SJCRH30 (cell line): ENCODE measurements at regions not wholly inside any gene's neighbourhood (a gene's known extent, or its start where the extent isn't known, plus 50 kb on each side); places are given as distances from the start of the nearest gene placed in this dataset.
"Not testable (repeated sequence)": the region's sequence is repeated elsewhere in the genome, so short reads cannot be mapped to it uniquely, and the experiment has no call there.

Experiments used
- DNase-seq, 2 experiments: peaks; one replicate each; pipeline ENCODE4 v3.0.0-alpha.2; 2015 to 2020
- H3K27ac ChIP-seq: fragments of 250-450 bp; sonication (Bioruptor Pico); 2 replicates; pipeline ENCODE4 v1.5.1; 2020; ENCODE audit warnings: mild to moderate bottlenecking, moderate library complexity
- H3K27me3 ChIP-seq: fragments of 250-450 bp; sonication (Bioruptor Pico); 2 replicates; pipeline ENCODE4 v1.5.1; 2020; ENCODE audit warnings: mild to moderate bottlenecking, moderate library complexity
- H3K36me3 ChIP-seq: fragments of 250-450 bp; sonication (Bioruptor Pico); 2 replicates; pipeline ENCODE4 v1.5.1; 2020; ENCODE audit warnings: mild to moderate bottlenecking, moderate library complexity
- H3K4me1 ChIP-seq: fragments of 250-450 bp; sonication (Bioruptor Pico); 2 replicates; pipeline ENCODE4 v1.5.1; 2020; ENCODE audit warnings: mild to moderate bottlenecking, moderate library complexity
- H3K4me3 ChIP-seq: fragments of 250-450 bp; sonication (Bioruptor Pico); 2 replicates; pipeline ENCODE4 v1.5.1; 2020; ENCODE audit warnings: mild to moderate bottlenecking, moderate library complexity
- H3K9me3 ChIP-seq: fragments of 250-450 bp; sonication (Bioruptor Pico); replicated peaks from 2 replicates; pipeline ENCODE4 v1.5.1; 2020; ENCODE audit warnings: mild to moderate bottlenecking, moderate library complexity

DNA sequence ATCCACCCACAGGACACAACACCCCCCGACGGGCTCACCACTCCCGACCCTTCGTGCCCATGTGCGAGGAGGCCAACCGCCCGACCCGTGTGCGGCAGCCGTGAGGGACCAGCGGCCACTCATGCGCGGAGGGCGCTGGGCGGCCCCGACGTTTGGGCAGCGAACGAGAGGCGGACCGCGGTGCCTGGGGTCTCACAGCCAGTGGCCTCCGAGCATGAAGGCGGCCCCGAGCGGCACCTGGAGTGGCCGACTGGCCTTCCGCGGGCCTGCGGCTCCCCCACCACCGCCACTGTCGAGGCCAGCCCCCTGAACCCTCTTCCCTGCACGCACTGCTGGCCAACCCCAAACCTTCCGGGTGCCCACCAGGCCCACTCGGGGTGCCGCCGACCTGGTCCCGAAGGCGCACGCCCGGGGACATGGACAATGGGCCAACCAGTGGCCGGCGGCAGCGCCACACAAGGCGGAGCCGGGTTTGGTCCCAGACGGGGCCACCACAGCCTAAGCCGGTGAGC lies 4274.9 kb upstream of the OR11H1 start:
- Histone ChIP-seq H3K36me3 (no peaks in the 10 kb centered on the region), H3K27me3 (no peaks in the 10 kb centered on the region), H3K9me3 (no peaks in the 10 kb centered on the region), H3K4me1 (no peaks in the 10 kb centered on the region), H3K27ac (no peak overlapping the region), H3K4me3 (no peak overlapping the region)
- no peak for DNase-seq

DNA sequence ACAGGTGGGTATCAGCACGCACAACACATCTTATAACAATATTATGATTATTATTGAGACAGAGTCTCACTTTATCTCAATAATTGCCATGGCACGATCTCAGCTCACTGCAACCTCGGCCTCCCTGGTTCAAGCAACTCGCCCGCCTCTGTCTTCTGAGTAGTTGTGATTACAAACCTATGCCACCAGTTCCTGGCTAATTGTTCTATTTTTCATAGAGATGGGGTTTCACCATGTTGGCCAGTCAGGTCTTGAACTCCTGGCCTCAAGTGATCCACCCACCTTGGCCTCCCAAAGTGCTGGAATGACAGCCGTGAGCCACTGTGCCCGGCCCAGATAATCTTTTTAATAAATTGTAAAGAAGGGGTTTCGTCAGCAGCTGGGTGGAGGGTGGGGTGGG lies 4257.0 kb upstream of the OR11H1 start:
- H3K4me1 ChIP-seq, H3K36me3 ChIP-seq, H3K27ac ChIP-seq, H3K4me3 ChIP-seq, H3K9me3 ChIP-seq, DNase-seq, H3K27me3 ChIP-seq: not testable (repeated sequence)

DNA sequence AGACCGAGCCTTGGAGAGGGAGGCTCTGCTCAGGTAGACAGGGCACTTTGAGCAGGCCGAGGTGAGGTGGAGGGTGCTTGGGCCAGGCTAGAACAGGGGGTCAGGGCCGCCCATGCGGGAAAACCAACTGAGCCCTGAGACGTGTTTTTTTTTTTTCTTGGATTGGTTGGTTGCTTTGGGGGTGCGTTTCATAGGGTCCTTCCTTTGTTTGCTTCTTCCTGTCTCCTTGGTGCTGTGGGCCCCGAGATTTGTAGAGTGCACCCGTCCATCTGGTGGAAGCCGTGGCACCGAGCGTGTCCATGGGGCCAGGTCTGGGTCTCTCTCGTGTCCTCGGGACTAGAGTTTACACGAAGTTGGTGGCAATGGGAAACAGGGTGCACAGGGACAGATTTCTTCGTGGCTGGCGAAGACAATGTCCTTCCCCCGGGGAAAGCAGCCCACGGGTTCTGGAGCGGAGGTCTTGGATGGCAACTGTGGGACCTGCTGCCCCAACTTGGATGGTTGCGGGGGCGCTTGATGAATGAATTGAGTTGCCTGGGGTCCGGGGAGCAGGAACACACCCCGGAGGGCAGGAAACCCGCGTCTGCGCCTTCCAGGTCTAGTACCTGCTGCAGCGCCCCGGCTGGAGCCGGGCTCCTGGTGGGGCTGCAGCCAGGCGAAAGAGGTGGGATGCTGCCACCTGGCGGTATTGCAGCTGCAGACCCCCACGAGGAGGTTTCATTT lies 4242.7 kb upstream of the OR11H1 start:
- H3K36me3 ChIP-seq, H3K4me1 ChIP-seq, H3K27me3 ChIP-seq, H3K9me3 ChIP-seq, H3K27ac ChIP-seq, H3K4me3 ChIP-seq: not testable (repeated sequence)
- peak; percentile 47 for DNase-seq

DNA sequence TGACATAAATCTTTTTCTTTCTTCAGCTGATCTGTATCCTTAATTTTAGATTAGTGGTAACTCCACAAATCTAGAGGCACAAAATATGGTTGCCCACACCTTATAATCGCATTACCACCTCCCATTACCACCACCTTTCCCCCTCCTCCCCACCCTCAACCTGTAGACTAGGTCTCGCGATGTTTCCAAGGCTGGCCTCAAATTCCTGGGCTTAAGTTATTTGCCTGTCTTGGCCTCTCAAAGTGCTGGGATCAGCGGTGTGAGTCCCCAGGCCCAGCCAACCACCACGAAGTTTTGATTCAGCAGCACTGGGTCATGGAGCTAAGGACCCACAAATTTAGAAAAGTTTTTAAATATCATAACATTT lies 4242.2 kb upstream of the OR11H1 start:
- not testable (repeated sequence) for H3K9me3 ChIP-seq, H3K4me3 ChIP-seq, H3K36me3 ChIP-seq, H3K4me1 ChIP-seq, H3K27me3 ChIP-seq, H3K27ac ChIP-seq
- DNase-seq: peak in 1 of 2 experiments; percentile 9

DNA sequence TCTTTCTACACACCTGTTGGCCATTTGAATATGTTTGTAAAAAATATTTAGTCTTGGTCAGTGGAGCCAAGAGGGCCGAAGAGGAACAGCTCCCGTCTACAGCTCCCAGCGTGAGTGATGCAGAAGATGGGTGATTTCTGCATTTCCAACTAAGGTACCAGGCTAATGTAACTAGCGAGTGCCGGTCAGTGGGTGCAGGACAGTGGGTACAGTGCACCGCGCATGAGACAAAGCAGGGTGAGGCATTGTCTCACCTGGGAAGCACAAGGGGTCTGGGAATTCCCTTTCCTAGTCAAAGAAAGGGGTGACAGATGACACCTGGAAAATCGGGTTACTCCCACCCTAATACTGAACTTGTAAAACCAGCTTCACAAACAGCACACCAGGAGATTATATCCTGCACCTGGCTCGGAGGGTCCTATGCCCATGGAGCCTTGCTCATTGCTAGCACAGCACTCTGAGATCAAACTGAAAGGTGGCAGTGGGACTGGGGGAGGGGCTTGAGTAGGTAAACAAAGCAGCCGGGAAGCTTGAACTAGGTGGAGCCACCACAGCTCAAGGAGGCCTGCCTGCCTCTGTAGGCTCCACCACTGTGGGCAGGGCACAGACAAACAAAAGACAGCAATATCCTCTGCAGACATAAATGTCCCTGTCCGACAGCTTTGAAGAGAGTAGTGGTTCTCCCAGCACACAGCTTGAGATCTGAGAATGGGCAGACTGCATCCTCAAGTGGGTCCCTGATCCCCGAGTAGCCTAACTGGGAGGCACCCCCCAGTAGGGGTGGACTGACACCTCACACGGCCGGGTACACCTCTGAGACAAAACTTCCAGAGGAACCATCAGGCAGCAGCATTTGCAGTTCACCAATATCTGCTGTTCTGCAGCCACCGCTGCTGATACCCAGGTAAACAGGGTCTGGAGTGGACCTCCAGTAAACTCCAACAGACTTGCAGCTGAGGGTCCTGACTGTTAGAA lies 4239.5 kb upstream of the OR11H1 start:
- not testable (repeated sequence) for H3K27me3 ChIP-seq, DNase-seq, H3K4me1 ChIP-seq, H3K27ac ChIP-seq, H3K9me3 ChIP-seq, H3K36me3 ChIP-seq, H3K4me3 ChIP-seq

DNA sequence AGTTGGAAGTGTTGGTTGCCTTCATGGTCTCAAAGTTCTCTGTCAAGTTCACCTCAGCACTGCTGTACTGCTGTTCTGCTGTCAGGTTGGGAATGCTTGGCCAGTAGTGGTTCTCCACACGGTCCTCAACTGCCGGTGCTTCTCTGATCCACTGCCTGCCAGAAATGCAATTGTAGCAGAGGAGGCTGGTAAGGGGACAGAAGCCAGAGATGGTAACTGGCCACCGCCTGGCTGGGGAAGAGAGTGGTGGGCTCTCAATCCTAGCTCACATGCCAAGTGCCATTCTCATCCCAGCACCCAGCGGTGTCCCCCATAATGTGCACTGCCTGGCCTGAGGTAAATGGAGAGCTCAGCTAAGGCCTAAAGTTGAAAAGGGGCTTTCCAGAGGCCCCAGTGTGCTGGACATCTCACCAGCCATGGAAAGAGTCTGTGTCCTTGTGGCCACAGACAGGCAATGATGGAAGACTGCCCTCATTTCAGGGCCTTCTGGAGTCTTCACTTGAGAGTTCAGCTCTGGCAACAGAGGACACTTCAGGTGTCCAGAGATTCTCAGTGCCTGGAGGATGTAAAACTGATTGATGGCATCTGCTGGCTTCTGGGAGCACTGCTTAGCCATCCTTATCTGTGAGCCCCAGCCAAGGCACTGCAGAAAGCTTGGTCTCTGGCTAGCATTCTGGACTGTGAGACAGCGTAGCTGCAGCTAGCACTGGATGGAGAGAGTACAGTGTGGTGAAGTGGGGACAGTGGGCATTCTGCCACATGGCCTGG lies 4229.7 kb upstream of the OR11H1 start:
- H3K4me1 ChIP-seq, DNase-seq, H3K27me3 ChIP-seq, H3K27ac ChIP-seq, H3K4me3 ChIP-seq, H3K9me3 ChIP-seq, H3K36me3 ChIP-seq: not testable (repeated sequence)

DNA sequence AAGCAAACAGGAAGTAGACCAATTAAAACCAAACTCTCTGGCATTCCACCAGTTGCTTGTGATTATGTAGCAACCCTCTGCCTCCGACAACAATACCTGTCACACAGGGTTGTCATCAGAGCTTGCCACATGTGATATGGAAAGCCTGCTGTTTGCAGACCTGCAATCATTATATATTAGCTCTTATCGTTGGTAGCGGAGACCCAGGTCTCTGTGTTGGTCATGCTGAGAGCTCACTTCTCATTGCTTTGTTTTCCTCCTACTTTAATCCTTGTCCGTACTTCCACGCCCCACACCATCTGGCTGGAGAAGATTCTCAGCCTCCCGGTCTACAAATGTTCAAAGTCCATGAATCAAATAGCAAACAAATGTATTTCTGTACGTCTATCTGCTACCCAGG lies 4225.6 kb upstream of the OR11H1 start:
- H3K9me3 ChIP-seq, H3K36me3 ChIP-seq, H3K4me1 ChIP-seq, H3K27me3 ChIP-seq, DNase-seq, H3K27ac ChIP-seq, H3K4me3 ChIP-seq: not testable (repeated sequence)

DNA sequence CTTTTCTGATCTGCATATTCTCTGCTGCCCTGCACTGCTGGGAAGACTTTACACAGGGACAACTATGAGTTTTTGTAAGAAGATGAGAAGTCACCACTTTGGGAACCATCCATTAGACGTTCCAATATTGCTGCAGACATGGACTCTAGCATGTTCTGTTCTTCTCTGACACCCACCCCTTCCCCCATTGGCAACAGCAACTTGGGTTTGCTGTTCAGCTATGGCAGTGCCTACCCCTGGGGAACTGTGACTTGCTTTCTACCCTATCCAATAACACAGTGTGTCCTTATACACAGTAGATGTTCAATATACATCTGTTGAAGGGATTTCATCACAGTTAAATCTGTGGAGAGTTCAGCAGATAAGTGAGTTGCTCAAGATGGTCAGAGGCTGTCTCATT lies 4225.1 kb upstream of the OR11H1 start:
- H3K27me3 ChIP-seq, H3K4me1 ChIP-seq, H3K36me3 ChIP-seq, H3K4me3 ChIP-seq, H3K9me3 ChIP-seq, H3K27ac ChIP-seq, DNase-seq: not testable (repeated sequence)

DNA sequence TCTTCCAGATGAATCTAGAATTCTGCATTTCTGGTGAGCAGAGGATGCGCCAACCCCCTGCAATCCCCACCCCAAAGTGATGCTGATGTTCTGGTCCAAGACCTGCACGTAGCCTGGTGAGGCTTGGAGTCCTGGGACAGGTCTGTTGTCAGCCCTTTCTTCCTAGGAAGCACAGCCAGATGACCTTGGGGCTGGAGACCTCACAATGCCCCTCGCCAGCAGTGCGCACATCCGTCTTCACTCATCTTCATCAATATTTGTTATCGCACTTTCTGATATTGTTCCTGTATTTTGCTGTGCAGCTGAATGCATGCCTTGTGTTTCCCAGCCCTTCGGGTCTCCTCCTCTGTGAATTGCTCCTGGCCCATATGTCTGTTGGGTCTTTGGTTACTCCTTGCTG lies 4222.8 kb upstream of the OR11H1 start:
- not testable (repeated sequence) for H3K27me3 ChIP-seq, DNase-seq, H3K4me3 ChIP-seq, H3K4me1 ChIP-seq, H3K27ac ChIP-seq, H3K36me3 ChIP-seq, H3K9me3 ChIP-seq

DNA sequence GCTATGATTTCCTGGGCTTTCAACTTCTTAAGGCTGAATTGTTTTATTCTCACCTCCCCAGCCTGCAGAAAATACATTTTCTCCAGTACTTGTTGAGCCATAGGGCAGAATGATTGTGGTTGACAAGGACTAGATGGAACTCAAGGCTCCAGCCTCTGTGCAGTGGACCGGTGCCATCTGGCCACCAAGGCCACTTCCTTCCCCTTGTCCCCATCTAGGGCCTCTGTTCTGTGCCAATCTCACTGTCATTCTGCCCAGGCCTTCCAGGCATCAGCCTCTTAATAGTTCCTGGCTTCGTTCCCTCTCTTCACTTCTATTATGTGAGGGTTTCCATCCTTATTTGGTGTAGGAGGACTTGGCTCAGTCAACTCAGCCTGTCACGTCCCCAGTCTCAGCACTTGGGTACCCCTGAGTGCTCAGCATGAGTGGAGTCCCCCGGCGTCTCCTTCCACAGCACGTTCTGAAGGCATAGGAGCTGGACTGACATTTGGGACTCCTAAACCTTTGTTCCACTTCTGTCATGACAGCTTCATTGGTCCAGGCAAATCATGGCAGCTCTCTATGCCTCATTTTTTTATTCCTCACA lies 4221.0 kb upstream of the OR11H1 start:
- not testable (repeated sequence) for H3K36me3 ChIP-seq, H3K4me1 ChIP-seq, H3K4me3 ChIP-seq, H3K9me3 ChIP-seq, H3K27ac ChIP-seq, H3K27me3 ChIP-seq, DNase-seq

DNA sequence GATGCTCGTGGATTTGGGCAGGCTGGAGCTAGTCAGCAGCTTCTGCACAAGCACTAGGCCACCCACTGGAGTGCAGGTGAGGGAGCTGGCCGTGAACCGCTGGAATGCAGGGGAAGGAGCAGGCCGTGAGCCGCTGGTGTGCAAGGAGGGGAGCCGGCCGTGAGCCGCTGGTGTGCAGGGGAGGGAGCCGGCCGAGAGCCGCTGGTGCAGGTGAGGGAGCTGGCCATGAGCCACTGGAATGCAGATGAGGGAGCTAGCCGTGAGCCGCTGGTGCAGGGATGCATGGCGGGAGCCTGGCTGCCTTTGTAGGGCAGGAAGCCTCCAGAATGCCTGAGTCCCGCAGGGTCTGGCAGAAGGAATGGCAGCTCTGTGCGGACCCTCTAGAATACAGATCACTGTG lies 4220.0 kb upstream of the OR11H1 start:
- no peaks in the 10 kb centered on the region for H3K9me3 ChIP-seq
- H3K27me3 ChIP-seq: no peaks in the 10 kb centered on the region
- H3K4me1 ChIP-seq: no peaks in the 10 kb centered on the region
- no peak for DNase-seq
- H3K4me3 ChIP-seq: no peak overlapping the region
- no peak overlapping the region for H3K27ac ChIP-seq
- no peaks in the 10 kb centered on the region for H3K36me3 ChIP-seq

DNA sequence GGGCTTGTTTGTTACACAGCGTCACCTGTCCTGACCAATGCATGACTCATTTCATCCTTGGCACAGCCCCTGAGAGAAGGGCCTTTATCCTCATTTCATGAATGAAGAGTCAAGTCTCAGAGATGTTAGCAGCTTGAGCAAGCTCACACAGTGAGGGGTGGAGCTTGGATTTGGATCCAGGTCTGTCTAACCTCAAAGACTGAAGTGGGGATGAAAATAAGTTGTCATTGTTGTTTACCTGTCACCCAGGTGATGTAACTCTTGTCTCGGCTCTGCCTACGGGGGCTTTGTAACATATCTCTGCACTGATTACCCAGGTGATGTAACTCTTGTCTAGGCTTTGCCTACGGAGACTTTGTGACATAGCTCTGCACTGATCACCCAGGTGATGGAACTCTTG lies 4218.2 kb upstream of the OR11H1 start:
- not testable (repeated sequence) for H3K9me3 ChIP-seq, H3K27me3 ChIP-seq, DNase-seq, H3K27ac ChIP-seq, H3K36me3 ChIP-seq, H3K4me1 ChIP-seq, H3K4me3 ChIP-seq

DNA sequence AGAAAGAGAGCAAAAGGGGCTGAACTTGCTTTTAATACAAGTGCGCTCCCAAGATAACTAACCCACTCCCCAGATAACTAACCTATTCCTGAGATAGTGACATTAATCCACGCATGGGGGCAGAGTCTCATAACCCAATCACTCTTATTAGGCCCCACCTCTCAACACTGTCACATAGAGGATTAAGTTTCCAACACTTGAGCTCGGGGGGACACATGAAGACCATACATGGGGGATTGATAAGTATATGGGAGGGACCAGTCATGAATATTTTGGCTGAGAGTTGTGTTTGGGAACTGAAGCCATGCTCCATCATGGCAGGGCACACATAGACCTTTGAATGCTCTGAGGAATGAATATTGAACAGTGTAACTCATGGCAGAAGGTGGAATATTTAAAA lies 4217.3 kb upstream of the OR11H1 start:
- H3K27me3 ChIP-seq, H3K4me1 ChIP-seq, H3K36me3 ChIP-seq, H3K9me3 ChIP-seq, H3K4me3 ChIP-seq, DNase-seq, H3K27ac ChIP-seq: not testable (repeated sequence)

DNA sequence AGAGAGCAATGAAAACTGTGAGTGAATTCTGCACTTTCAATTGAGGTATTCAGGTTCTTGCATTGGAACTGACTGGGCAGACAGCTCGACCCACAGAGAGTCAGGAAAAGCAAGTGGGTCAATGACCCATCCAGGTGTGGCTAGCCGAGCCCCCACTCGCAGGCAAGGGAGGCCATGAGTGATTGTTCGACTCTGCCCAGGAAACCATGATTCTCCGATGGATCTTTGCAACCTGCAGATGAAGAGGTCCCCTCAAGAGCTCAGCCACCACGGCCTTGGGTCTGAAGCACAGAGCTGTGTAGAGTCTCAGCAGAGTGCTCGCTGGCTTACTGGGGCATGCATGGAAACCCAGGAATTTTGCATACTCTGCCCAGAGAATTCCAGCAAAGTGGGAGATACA lies 4215.4 kb upstream of the OR11H1 start:
- not testable (repeated sequence) for H3K4me1 ChIP-seq, H3K27me3 ChIP-seq, DNase-seq, H3K4me3 ChIP-seq, H3K9me3 ChIP-seq, H3K36me3 ChIP-seq, H3K27ac ChIP-seq
